GM12878 (cell line): ENCODE measurements at regions not wholly inside any gene's neighbourhood (a gene's known extent, or its start where the extent isn't known, plus 50 kb on each side); places are given as distances from the start of the nearest gene placed in this dataset.

Experiments used
- CHD2 ChIP-seq: IDR thresholded peaks from 2 replicates; pipeline ENCODE4 v1.6.1; 2011; ENCODE audit warnings: low read depth, low read length, improper control_type of control experiment, borderline replicate concordance
- CREM ChIP-seq: IDR thresholded peaks from 2 replicates; pipeline ENCODE4 v1.6.1; 2014; ENCODE audit warnings: antibody characterized with exemption, low read depth
- EZH2 ChIP-seq: IDR thresholded peaks from 2 replicates; pipeline ENCODE4 v1.6.1; 2012; ENCODE audit warnings: low read depth, mild to moderate bottlenecking, control low read depth, inconsistent platforms, low read length, borderline replicate concordance; ENCODE audit not compliant: control insufficient read depth
- FOXM1 ChIP-seq: IDR thresholded peaks from 2 replicates; pipeline ENCODE4 v1.6.1; 2012; ENCODE audit warnings: low read depth, mild to moderate bottlenecking, inconsistent platforms, low read length, moderate library complexity
- POLR2AphosphoS5 ChIP-seq: IDR thresholded peaks from 2 replicates; pipeline ENCODE4 v1.6.1; 2011; ENCODE audit warnings: mild to moderate bottlenecking, low read length, inconsistent platforms
- RAD21 ChIP-seq: IDR thresholded peaks from 2 replicates; pipeline ENCODE4 v1.6.1; 2011; ENCODE audit warnings: mild to moderate bottlenecking, low read depth, low read length, moderate library complexity; ENCODE audit not compliant: insufficient read depth
- SMC3 ChIP-seq: IDR thresholded peaks from 2 replicates; pipeline ENCODE4 v1.6.1; 2011; ENCODE audit warnings: low read length, improper control_type of control experiment, borderline replicate concordance
- SUPT20H ChIP-seq: IDR thresholded peaks from 2 replicates; pipeline ENCODE4 v1.6.1; 2011; ENCODE audit warnings: low read depth, mild to moderate bottlenecking, low read length, moderate library complexity, borderline replicate concordance; ENCODE audit not compliant: control insufficient read depth
- ZNF622 ChIP-seq: fragments of 450-650 bp; IDR thresholded peaks from 2 replicates; pipeline ENCODE4 v1.6.1; 2017; ENCODE audit warnings: mild to moderate bottlenecking, inconsistent platforms
- ZZZ3 ChIP-seq: IDR thresholded peaks from 2 replicates; pipeline ENCODE4 v1.6.1; 2011; ENCODE audit warnings: low read depth; ENCODE audit not compliant: control insufficient read depth, insufficient read length
- TF ChIP-seq, protein P1 (sequence below): IDR thresholded peaks from 2 replicates; pipeline ENCODE4 v1.6.1; 2012; ENCODE audit warnings: low read depth, low read length, improper control_type of control experiment
- TF ChIP-seq, protein P2 (sequence below), 3 experiments: IDR thresholded peaks in 2 of 3; conservative IDR thresholded peaks in 1 of 3; 2 replicates each; pipeline ENCODE4 v1.5.1; 2011; ENCODE audit warnings: low read depth in 3 of 3, low read length in 3 of 3, mild to moderate bottlenecking in 3 of 3, control low read depth in 2 of 3, moderate library complexity in 2 of 3, inconsistent platforms in 1 of 3, mixed read lengths in 1 of 3; ENCODE audit not compliant: control insufficient read depth in 2 of 3, insufficient read depth in 1 of 3; ENCODE audit errors: extremely low read depth in 1 of 3
- TF ChIP-seq, protein P3 (sequence below): fragments of 450-650 bp; formaldehyde crosslinking; IDR thresholded peaks from 2 replicates; pipeline ENCODE4 v1.4.0; 2022; ENCODE audit warnings: mild to moderate bottlenecking, moderate library complexity
- TF ChIP-seq, protein P4 (sequence below): IDR thresholded peaks from 2 replicates; pipeline ENCODE4 v1.6.1; 2012; ENCODE audit warnings: mild to moderate bottlenecking, low read depth, low read length

DNA sequence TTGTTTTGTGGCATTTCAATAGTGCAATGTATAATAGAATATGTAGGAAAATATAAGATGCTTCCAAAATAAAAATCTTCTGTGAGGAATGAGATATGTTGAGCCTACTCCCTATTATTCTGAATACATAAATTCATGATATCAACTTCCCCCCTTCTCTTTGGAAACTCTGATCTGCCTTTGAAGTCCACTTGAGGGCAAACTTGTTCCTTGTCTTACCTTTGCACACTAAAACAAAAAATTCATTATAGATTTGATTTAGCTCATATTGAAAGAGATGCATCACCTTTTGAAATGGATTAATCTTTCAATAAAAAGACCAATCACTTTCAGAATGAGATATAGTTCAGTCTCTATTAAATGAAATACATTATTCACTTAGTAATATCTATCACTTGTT lies 580.7 kb upstream of the ADGRL4 start:
- TF ChIP-seq SUPT20H (no peak), ZZZ3 (no peak), CREM (no peak), POLR2AphosphoS5 (no peak), FOXM1 (no peak), EZH2 (no peak), ZNF622 (no peak), RAD21 (no peak), SMC3 (no peak), CHD2 (no peak)
- TF ChIP-seq, protein P1, sequence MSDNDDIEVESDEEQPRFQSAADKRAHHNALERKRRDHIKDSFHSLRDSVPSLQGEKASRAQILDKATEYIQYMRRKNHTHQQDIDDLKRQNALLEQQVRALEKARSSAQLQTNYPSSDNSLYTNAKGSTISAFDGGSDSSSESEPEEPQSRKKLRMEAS = no peak
- TF ChIP-seq, protein P2, sequence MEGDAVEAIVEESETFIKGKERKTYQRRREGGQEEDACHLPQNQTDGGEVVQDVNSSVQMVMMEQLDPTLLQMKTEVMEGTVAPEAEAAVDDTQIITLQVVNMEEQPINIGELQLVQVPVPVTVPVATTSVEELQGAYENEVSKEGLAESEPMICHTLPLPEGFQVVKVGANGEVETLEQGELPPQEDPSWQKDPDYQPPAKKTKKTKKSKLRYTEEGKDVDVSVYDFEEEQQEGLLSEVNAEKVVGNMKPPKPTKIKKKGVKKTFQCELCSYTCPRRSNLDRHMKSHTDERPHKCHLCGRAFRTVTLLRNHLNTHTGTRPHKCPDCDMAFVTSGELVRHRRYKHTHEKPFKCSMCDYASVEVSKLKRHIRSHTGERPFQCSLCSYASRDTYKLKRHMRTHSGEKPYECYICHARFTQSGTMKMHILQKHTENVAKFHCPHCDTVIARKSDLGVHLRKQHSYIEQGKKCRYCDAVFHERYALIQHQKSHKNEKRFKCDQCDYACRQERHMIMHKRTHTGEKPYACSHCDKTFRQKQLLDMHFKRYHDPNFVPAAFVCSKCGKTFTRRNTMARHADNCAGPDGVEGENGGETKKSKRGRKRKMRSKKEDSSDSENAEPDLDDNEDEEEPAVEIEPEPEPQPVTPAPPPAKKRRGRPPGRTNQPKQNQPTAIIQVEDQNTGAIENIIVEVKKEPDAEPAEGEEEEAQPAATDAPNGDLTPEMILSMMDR (IDR thresholded peaks at IDR 0.05 in 2 of 3, conservative IDR thresholded peaks at IDR 0.05 in 1 of 3; ENCODE audit: control insufficient read depth in 2 of 3, extremely low read depth in 1 of 3, insufficient read depth in 1 of 3, low read depth in 3 of 3, low read length in 3 of 3) = no peak
- TF ChIP-seq, protein P3, sequence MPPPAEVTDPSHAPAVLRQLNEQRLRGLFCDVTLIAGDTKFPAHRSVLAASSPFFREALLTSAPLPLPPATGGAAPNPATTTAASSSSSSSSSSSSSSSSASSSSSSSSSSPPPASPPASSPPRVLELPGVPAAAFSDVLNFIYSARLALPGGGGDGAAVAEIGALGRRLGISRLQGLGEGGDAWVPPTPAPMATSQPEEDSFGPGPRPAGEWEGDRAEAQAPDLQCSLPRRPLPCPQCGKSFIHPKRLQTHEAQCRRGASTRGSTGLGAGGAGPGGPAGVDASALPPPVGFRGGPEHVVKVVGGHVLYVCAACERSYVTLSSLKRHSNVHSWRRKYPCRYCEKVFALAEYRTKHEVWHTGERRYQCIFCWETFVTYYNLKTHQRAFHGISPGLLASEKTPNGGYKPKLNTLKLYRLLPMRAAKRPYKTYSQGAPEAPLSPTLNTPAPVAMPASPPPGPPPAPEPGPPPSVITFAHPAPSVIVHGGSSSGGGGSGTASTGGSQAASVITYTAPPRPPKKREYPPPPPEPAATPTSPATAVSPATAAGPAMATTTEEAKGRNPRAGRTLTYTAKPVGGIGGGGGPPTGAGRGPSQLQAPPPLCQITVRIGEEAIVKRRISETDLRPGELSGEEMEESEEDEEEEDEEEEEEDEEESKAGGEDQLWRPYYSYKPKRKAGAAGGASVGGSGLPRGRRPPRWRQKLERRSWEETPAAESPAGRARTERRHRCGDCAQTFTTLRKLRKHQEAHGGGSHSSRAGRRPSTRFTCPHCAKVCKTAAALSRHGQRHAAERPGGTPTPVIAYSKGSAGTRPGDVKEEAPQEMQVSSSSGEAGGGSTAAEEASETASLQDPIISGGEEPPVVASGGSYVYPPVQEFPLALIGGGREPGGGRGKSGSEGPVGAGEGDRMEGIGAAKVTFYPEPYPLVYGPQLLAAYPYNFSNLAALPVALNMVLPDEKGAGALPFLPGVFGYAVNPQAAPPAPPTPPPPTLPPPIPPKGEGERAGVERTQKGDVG = no peak
- TF ChIP-seq, protein P4, sequence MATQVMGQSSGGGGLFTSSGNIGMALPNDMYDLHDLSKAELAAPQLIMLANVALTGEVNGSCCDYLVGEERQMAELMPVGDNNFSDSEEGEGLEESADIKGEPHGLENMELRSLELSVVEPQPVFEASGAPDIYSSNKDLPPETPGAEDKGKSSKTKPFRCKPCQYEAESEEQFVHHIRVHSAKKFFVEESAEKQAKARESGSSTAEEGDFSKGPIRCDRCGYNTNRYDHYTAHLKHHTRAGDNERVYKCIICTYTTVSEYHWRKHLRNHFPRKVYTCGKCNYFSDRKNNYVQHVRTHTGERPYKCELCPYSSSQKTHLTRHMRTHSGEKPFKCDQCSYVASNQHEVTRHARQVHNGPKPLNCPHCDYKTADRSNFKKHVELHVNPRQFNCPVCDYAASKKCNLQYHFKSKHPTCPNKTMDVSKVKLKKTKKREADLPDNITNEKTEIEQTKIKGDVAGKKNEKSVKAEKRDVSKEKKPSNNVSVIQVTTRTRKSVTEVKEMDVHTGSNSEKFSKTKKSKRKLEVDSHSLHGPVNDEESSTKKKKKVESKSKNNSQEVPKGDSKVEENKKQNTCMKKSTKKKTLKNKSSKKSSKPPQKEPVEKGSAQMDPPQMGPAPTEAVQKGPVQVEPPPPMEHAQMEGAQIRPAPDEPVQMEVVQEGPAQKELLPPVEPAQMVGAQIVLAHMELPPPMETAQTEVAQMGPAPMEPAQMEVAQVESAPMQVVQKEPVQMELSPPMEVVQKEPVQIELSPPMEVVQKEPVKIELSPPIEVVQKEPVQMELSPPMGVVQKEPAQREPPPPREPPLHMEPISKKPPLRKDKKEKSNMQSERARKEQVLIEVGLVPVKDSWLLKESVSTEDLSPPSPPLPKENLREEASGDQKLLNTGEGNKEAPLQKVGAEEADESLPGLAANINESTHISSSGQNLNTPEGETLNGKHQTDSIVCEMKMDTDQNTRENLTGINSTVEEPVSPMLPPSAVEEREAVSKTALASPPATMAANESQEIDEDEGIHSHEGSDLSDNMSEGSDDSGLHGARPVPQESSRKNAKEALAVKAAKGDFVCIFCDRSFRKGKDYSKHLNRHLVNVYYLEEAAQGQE = no peak
